ENCODE measurements at regions not wholly inside any gene's neighbourhood (a gene's known extent, or its start where the extent isn't known, plus 50 kb on each side); places are given as distances from the start of the nearest gene placed in this dataset.

DNA sequence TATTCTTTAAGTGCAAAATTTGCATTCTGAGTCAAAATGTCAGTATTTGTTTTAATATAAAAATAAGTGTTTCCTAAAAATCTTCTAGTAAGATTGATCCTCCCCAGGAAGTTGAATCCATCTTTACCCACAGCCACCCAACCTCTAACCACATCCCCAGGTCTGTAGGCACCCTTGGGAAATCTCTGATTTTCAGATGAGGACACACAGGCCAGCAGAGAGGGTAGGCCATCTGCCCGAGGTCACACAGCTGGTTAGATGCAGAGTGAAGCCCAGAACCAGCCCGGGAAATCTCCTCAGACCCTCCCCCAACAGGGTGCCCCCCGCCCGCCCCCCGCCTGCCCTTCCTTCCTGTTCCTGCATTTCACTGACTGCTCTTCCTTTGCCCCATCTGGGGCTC, 277.5 kb downstream of the FBXW7 start:
- Histone ChIP-seq H3K56ac (ENCODE audit: insufficient read length, low read depth, low read length) (no peak overlapping the region), H2BK12ac (ENCODE audit: insufficient read length, low read depth, low read length) (no peak overlapping the region), H3K9ac (ENCODE audit: extremely low read depth, insufficient read length, low read length) (no peak overlapping the region), H3K4me2 (ENCODE audit: insufficient read depth, insufficient read length, low read length) (no peak overlapping the region), H4K91ac (ENCODE audit: insufficient read length, low read depth, low read length) (no peak overlapping the region), H2BK15ac (ENCODE audit: low read depth, low read length) (no peak overlapping the region), H4K8ac (replicated peaks; ENCODE audit: insufficient read length, low read depth, low read length) (no peak overlapping the region), H2BK120ac (ENCODE audit: low read depth, low read length, poor library complexity, severe bottlenecking) (no peak overlapping the region), H3K79me2 (ENCODE audit: insufficient read depth, low read length) (no peaks in the 10 kb centered on the region), H2AK5ac (ENCODE audit: insufficient read length, low read length) (no peak overlapping the region), H3T11ph (ENCODE audit: low read length) (no peak overlapping the region), H3K4ac (ENCODE audit: low read depth, low read length) (no peak overlapping the region), H3K23ac (ENCODE audit: insufficient read length, low read depth, low read length) (no peak overlapping the region), H3K27me3 (ENCODE audit: insufficient read depth, low read length) (no peaks in the 10 kb centered on the region), H3K18ac (ENCODE audit: insufficient read length, low read depth, low read length) (no peak overlapping the region), H2BK20ac (ENCODE audit: low read depth, low read length, poor library complexity, severe bottlenecking) (no peak overlapping the region), H3K23me2 (ENCODE audit: insufficient read length, low read depth, low read length, poor library complexity, severe bottlenecking) (no peaks in the 10 kb centered on the region), H2BK5ac (ENCODE audit: insufficient read length, low read length) (no peak overlapping the region), H2AFZ (ENCODE audit: low read length) (no peak overlapping the region), H3K4me1 (ENCODE audit: insufficient read depth, low read length) (peaks cover 4% of the 10 kb centered on the region), H3K9me3 (ENCODE audit: control insufficient read depth, low read depth, low read length) (no peaks in the 10 kb centered on the region), H3K79me1 (ENCODE audit: insufficient read depth, low read depth, low read length, poor library complexity, severe bottlenecking) (no peaks in the 10 kb centered on the region), H4K20me1 (ENCODE audit: control insufficient read depth, insufficient read depth, insufficient read length) (no peaks in the 10 kb centered on the region), H4K5ac (ENCODE audit: insufficient read length, low read depth, low read length) (no peak overlapping the region), H3K27ac (ENCODE audit: insufficient read length, low read depth, low read length) (no peak overlapping the region), H3K14ac (ENCODE audit: insufficient read depth, low read length) (no peak overlapping the region)
- Mint-ChIP-seq H3K4me1 (peaks cover 0 to 5% of the 10 kb centered on the region in 2 experiments; a peak in 2 of 4 replicates), H3K9me3 (peaks cover 7 to 14% of the 10 kb centered on the region in 2 experiments; a peak in 4 of 5 replicates), H3K4me3 (no peak overlapping the region), H3K27ac (no peak overlapping the region), H3K36me3 (ENCODE audit: insufficient read depth in 1 of 3, low read depth in 3 of 3) (peaks cover 0 to 9% (median 6%) of the 10 kb centered on the region in 3 experiments; a peak in 3 of 7 replicates), H3K27me3 (ENCODE audit: low read depth) (no peaks in the 10 kb centered on the region)
- no CpG with 5 or more reads among the region's 5 CpGs for WGBS (ENCODE audit: extremely low coverage, insufficient read length, low lambda C conversion rate)
- DNase-seq: no peak
- TF ChIP-seq, protein P1, sequence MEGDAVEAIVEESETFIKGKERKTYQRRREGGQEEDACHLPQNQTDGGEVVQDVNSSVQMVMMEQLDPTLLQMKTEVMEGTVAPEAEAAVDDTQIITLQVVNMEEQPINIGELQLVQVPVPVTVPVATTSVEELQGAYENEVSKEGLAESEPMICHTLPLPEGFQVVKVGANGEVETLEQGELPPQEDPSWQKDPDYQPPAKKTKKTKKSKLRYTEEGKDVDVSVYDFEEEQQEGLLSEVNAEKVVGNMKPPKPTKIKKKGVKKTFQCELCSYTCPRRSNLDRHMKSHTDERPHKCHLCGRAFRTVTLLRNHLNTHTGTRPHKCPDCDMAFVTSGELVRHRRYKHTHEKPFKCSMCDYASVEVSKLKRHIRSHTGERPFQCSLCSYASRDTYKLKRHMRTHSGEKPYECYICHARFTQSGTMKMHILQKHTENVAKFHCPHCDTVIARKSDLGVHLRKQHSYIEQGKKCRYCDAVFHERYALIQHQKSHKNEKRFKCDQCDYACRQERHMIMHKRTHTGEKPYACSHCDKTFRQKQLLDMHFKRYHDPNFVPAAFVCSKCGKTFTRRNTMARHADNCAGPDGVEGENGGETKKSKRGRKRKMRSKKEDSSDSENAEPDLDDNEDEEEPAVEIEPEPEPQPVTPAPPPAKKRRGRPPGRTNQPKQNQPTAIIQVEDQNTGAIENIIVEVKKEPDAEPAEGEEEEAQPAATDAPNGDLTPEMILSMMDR (conservative IDR thresholded peaks at IDR 0.05): no peak
